HepG2 (cell line): ENCODE measurements at regions not wholly inside any gene's neighbourhood (a gene's known extent, or its start where the extent isn't known, plus 50 kb on each side); places are given as distances from the start of the nearest gene placed in this dataset.

Experiments used
- ATAC-seq: fragments of 200-7000 bp; cut with Tn5 transposase; 3 replicates; pipeline ENCODE4 v1.9.1; 2020; ENCODE audit warnings: mild to moderate bottlenecking, moderate library complexity
- BruUV-seq: library from RNA; stranded (reverse); fragments of 400-500 nt; replicated peaks from 2 replicates; lab custom pipeline; 2021; lab: Mats Ljungman, UMichigan
- CTCF ChIA-PET: fragments of 300-600 bp; formaldehyde crosslinking; extraction: SDS; loops from one replicate; lab custom pipeline; 2021; ENCODE audit warnings: low total read pairs, inconsistent platforms, low intra/inter-chr PET ratio; lab: Yijun Ruan, JAX
- POLR2A ChIA-PET: fragments of 350-600 bp; sonication (Branson Sonifier 250); formaldehyde crosslinking; loops from one replicate; lab custom pipeline; 2020; ENCODE audit warnings: antibody characterized with exemption, inconsistent platforms; lab: Yijun Ruan, JAX
- DNase-seq: peaks from one replicate; pipeline ENCODE4 v3.0.0-alpha.2; 2015; ENCODE audit warnings: low spot score
- FAIRE-seq: peaks from 3 replicates; lab custom pipeline; 2011; peaks lifted over from hg19 to GRCh38; lab: Jason Lieb, UNC
- H2AFZ ChIP-seq: one replicate; pipeline ENCODE4 v1.6.1; 2011; ENCODE audit warnings: low read length, inconsistent platforms
- H3K27ac ChIP-seq: fragments of 300-600 bp; 3 replicates; pipeline ENCODE4 v1.8.0; 2011; ENCODE audit warnings: mixed run types, mild to moderate bottlenecking, mixed read lengths, low read length, inconsistent platforms; ENCODE audit not compliant: insufficient read depth; ENCODE audit errors: extremely low read length
- H3K27me3 ChIP-seq, 2 experiments: fragments of 200-600 bp in 1 of 2; 2 replicates in 1 of 2; 3 replicates in 1 of 2; pipeline versions ENCODE4 v1.6.0 to v1.8.0; 2011; ENCODE audit warnings: low read length in 2 of 2, mild to moderate bottlenecking in 2 of 2, moderate library complexity in 2 of 2, inconsistent platforms in 1 of 2; ENCODE audit not compliant: insufficient read depth in 2 of 2, control insufficient read depth in 1 of 2
- H3K36me3 ChIP-seq, 2 experiments: fragments of 200-600 bp in 1 of 2; replicated peaks in 1 of 2; 2 replicates in 1 of 2; 3 replicates in 1 of 2; pipeline versions ENCODE4 v1.5.1 to v1.8.0; 2011; ENCODE audit warnings: low read length in 2 of 2, inconsistent platforms in 1 of 2; ENCODE audit not compliant: insufficient read depth in 2 of 2, control insufficient read depth in 1 of 2
- H3K4me1 ChIP-seq: 2 replicates; pipeline ENCODE4 v1.5.1; 2012; ENCODE audit warnings: low read length, inconsistent platforms; ENCODE audit not compliant: insufficient read depth
- H3K4me2 ChIP-seq: 2 replicates; pipeline ENCODE4 v1.6.0; 2011; ENCODE audit warnings: low read depth, low read length, inconsistent platforms
- H3K4me3 ChIP-seq, 3 experiments: fragments of 200-600 bp in 1 of 3; sonication (generic), shearing (Covaris generic) in 1 of 3; replicated peaks in 1 of 3; 2 replicates each; pipeline ENCODE4 v1.5.1; 2011 to 2016; ENCODE audit warnings: low read length in 3 of 3, inconsistent platforms in 2 of 3, low read depth in 2 of 3, mild to moderate bottlenecking in 2 of 3, control low read depth in 1 of 3, mixed read lengths in 1 of 3; ENCODE audit not compliant: insufficient read depth in 1 of 3
- H3K79me2 ChIP-seq: one replicate; pipeline ENCODE4 v1.6.1; 2011; ENCODE audit warnings: low read length, inconsistent platforms; ENCODE audit not compliant: insufficient read depth
- H3K9ac ChIP-seq: 2 replicates; pipeline ENCODE4 v1.6.0; 2011; ENCODE audit warnings: mild to moderate bottlenecking, low read depth, low read length, inconsistent platforms; ENCODE audit not compliant: insufficient read depth
- H3K9me3 ChIP-seq: 2 replicates; pipeline ENCODE4 v1.5.1; 2012; ENCODE audit warnings: mild to moderate bottlenecking, low read length
- H4K20me1 ChIP-seq: 2 replicates; pipeline ENCODE4 v1.6.0; 2011; ENCODE audit warnings: inconsistent platforms, mild to moderate bottlenecking, low read length, moderate library complexity; ENCODE audit not compliant: insufficient read depth
- FOSL1 ChIP-seq: sonication (generic); formaldehyde crosslinking; IDR thresholded peaks from 2 replicates; pipeline ENCODE4 v1.9.0; 2021; ENCODE audit warnings: missing genetic modification reagents, borderline replicate concordance
- SYNCRIP ChIP-seq: fragments of 200-400 bp; formaldehyde crosslinking; IDR thresholded peaks from 2 replicates; pipeline ENCODE4 v1.6.1; 2018; ENCODE audit warnings: mild to moderate bottlenecking, low read depth, low read length; ENCODE audit not compliant: insufficient read depth
- ZBTB20 ChIP-seq: sonication (generic); formaldehyde crosslinking; IDR thresholded peaks from 2 replicates; pipeline ENCODE4 v1.8.1; 2023; ENCODE audit warnings: missing genetic modification reagents, low read depth, mild to moderate bottlenecking, borderline replicate concordance
- ZNF350 ChIP-seq: sonication (generic); formaldehyde crosslinking; IDR thresholded peaks from 2 replicates; pipeline ENCODE4 v1.4.0; 2020; ENCODE audit warnings: mild to moderate bottlenecking, low read depth, missing genetic modification reagents, borderline replicate concordance
- ZNF383 ChIP-seq: sonication (generic); formaldehyde crosslinking; IDR thresholded peaks from 2 replicates; pipeline ENCODE4 v1.4.0; 2020; ENCODE audit warnings: missing genetic modification reagents, mild to moderate bottlenecking, borderline replicate concordance
- ZNF598 ChIP-seq: sonication (generic); formaldehyde crosslinking; IDR thresholded peaks from 2 replicates; pipeline ENCODE4 v1.5.1; 2020; ENCODE audit warnings: mild to moderate bottlenecking, missing genetic modification reagents, borderline replicate concordance
- WGBS: methylation state at CpG from one replicate; pipeline ENCODE4 v1.1.6; 2017; ENCODE audit warnings: low lambda C conversion rate; 5-methylcytosine and 5-hydroxymethylcytosine counted together
- in situ Hi-C: cut with HindIII; loops from 2 replicates; pipeline ENCODE4 v1.10.0; 2017; ENCODE audit warnings: low pct_unique_long_range_greater_than_20kb; ENCODE audit not compliant: extremely low pct_ligation_motif_present
- intact Hi-C: fragments of 100-400 bp; cut with micrococcal nuclease; formaldehyde crosslinking; loops from one replicate; pipeline ENCODE4 v1.10.0; 2022; ENCODE audit not compliant: unreplicated experiment

DNA sequence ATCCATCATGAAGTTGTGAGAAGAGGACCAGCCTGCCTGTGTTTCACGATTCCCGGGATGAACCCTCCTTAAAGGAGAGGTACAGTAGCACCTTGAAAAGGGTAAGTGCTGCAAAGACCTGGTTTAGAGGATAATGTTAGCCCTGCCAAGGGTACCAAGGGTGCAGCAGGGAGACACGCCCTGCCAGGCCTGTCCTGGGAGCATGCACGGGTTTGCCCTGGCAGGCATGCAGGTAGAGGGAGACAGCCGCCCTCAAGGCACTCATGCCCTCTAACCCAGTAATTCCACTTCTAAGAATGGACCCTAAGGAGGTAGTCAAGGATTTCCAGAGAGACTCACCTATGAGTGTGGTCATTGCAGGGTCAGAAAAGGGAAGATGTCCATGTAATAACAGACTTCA, 65.0 kb downstream of the DIO3 start:
- WGBS = 8% methylated on average over 5 of the region's 5 CpGs
- Histone ChIP-seq H4K20me1 (no peaks in the 10 kb centered on the region), H3K4me1 (peaks cover 15% of the 10 kb centered on the region), H3K4me3 (no peak overlapping the region), H3K27ac (no peak overlapping the region), H3K9me3 (no peaks in the 10 kb centered on the region), H3K36me3 (no peaks in the 10 kb centered on the region), H3K9ac (no peak overlapping the region), H3K4me2 (no peak overlapping the region), H3K27me3 (peaks cover 1 to 18% of the 10 kb centered on the region in 2 experiments; a peak in 2 of 5 replicates), H2AFZ (no peak overlapping the region), H3K79me2 (no peaks in the 10 kb centered on the region)
- intact Hi-C loops = loop anchor here (5.0 kb wide), 1 partner anchor 389 kb away; no protein-coding TSS in a partner anchor
- no peak for FAIRE-seq
- TF ChIP-seq ZBTB20 (CRISPR knock-in tag) (no peak), ZNF383 (CRISPR knock-in tag) (no peak), ZNF350 (CRISPR knock-in tag) (no peak), FOSL1 (CRISPR knock-in tag) (no peak)
- no peak for DNase-seq
- no TSS peak for BruUV-seq
- POLR2A ChIA-PET = no interaction called here
- in situ Hi-C loops = loop anchor here (5.0 kb wide), 2 partner anchors 444 to 714 kb away; no protein-coding TSS in a partner anchor
- CTCF ChIA-PET = no interaction called here
- no peak for ATAC-seq

DNA sequence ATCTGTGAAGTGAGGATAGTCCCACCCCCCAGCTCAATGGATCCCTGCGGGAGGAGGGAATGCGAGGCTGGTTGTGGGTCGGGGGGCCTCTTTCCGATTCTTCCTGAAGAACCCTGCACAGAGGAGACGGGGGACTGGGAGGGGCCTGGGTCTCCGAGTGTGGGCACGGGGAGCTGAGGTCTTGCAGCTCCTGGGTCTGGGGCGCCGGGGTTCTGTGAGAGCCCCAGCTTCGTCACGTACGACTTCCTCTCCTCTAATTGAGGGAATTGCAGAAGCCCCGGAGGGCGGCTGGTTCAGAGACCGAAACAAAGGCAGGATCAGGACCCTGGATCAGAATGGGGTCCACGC, 66.6 kb downstream of the DIO3 start:
- BruUV-seq = no TSS peak
- H3K4me1 ChIP-seq = peaks cover 15% of the 10 kb centered on the region
- H3K79me2 ChIP-seq = no peaks in the 10 kb centered on the region
- no peaks in the 10 kb centered on the region for H3K36me3 ChIP-seq
- TF ChIP-seq ZNF598 (CRISPR knock-in tag) (0 out of 2 replicates have a peak, but pooled peaks have one; percentile 7), SYNCRIP (no peak)
- H3K9me3 ChIP-seq = no peaks in the 10 kb centered on the region
- no peak overlapping the region for H3K27ac ChIP-seq
- no peak for FAIRE-seq
- ATAC-seq = no peak
- peaks cover 1 to 21% of the 10 kb centered on the region in 2 experiments; a peak in 2 of 5 replicates for H3K27me3 ChIP-seq
- DNase-seq = no peak
- no peaks in the 10 kb centered on the region for H4K20me1 ChIP-seq
- no peak overlapping the region for H3K4me2 ChIP-seq
- 69% methylated on average over 12 of the region's 16 CpGs for WGBS
- ChIA-PET CTCF (interaction anchor here (1.2 to 1.9 kb wide), 3 partner anchors 445 to 726 kb away, joined by 8 to 17 read pairs (median 9); no protein-coding TSS in a partner anchor), POLR2A (no interaction called here)
- no peak overlapping the region for H3K4me3 ChIP-seq
- no peak overlapping the region for H3K9ac ChIP-seq
- H2AFZ ChIP-seq = no peak overlapping the region
- intact Hi-C loops (loop anchor here (1.0 to 5.0 kb wide), 3 partner anchors 391 to 726 kb away; no protein-coding TSS in a partner anchor), in situ Hi-C loops (loop anchor here (5.0 kb wide), 2 partner anchors 446 to 716 kb away; no protein-coding TSS in a partner anchor)
